Fibroblast of pulmonary artery (primary cell): ENCODE measurements at regions not wholly inside any gene's neighbourhood (a gene's known extent, or its start where the extent isn't known, plus 50 kb on each side); places are given as distances from the start of the nearest gene placed in this dataset.

Source experiments
- DNase-seq: peaks from one replicate; pipeline ENCODE4 v3.0.0-alpha.2; 2010; ENCODE audit warnings: low read depth
- H3K4me3 ChIP-seq: replicated peaks from 2 replicates; pipeline ENCODE4 v1.5.1; 2011; ENCODE audit warnings: low read depth, mild to moderate bottlenecking, control low read depth, low read length, moderate library complexity
- CTCF ChIP-seq: IDR thresholded peaks from 2 replicates; pipeline ENCODE4 v1.5.1; 2011; ENCODE audit warnings: mild to moderate bottlenecking, control low read depth, low read length, inconsistent platforms; ENCODE audit errors: missing control alignments

- TF ChIP-seq CTCF, result no peak
- no peak for DNase-seq
- H3K4me3 ChIP-seq, result no peak overlapping the region
Measured at GRCh38 chr20:60669211-60669610, 582.9 kb upstream of the CDH4 start.

GRCh38 chr20:60676011-60676410 lies 576.0 kb upstream of the CDH4 start:
- no peak for TF ChIP-seq CTCF
- no peak overlapping the region for H3K4me3 ChIP-seq
- DNase-seq, result no peak

GRCh38 chr20:60677819-60678218 lies 574.2 kb upstream of the CDH4 start:
- no peak for TF ChIP-seq CTCF
- H3K4me3 ChIP-seq, result no peak overlapping the region
- no peak for DNase-seq

- H3K4me3 ChIP-seq, result no peak overlapping the region
- TF ChIP-seq CTCF, result no peak
- DNase-seq, result no peak
Measured at GRCh38 chr20:60680554-60680953, 571.5 kb upstream of the CDH4 start.

GRCh38 chr20:60687213-60687612 lies 564.8 kb upstream of the CDH4 start:
- H3K4me3 ChIP-seq, result no peak overlapping the region
- no peak for DNase-seq
- no peak for TF ChIP-seq CTCF

GRCh38 chr20:60690771-60691170 lies 561.3 kb upstream of the CDH4 start:
- no peak for TF ChIP-seq CTCF
- no peak overlapping the region for H3K4me3 ChIP-seq
- DNase-seq, result no peak

GRCh38 chr20:60691966-60692615 lies 560.0 kb upstream of the CDH4 start:
- no peak for TF ChIP-seq CTCF
- no peak for DNase-seq
- H3K4me3 ChIP-seq, result no peak overlapping the region
